Dendritic cell treated with granulocyte-macrophage colony-stimulating factor and Interleukin-4, amounts not matched to agents 40 ng/mL and 50 ng/mL, for 4 days (primary cell): ENCODE measurements at regions not wholly inside any gene's neighbourhood (a gene's known extent, or its start where the extent isn't known, plus 50 kb on each side); places are given as distances from the start of the nearest gene placed in this dataset.

Experiments
- H3K27ac Mint-ChIP-seq: one replicate; pipeline ENCODE4 v1.8.0; 2022; ENCODE audit warnings: mild to moderate bottlenecking, mixed read lengths
- H3K27me3 Mint-ChIP-seq: one replicate; pipeline ENCODE4 v1.8.0; 2022; ENCODE audit warnings: mild to moderate bottlenecking, mixed read lengths
- H3K36me3 Mint-ChIP-seq: one replicate; pipeline ENCODE4 v1.8.0; 2022; ENCODE audit warnings: low read depth, mixed read lengths
- H3K4me1 Mint-ChIP-seq: one replicate; pipeline ENCODE4 v1.8.0; 2022; ENCODE audit warnings: low read depth, mixed read lengths
- H3K4me3 Mint-ChIP-seq: one replicate; pipeline ENCODE4 v1.8.0; 2022; ENCODE audit warnings: mild to moderate bottlenecking, moderate library complexity, mixed read lengths
- H3K9me3 Mint-ChIP-seq: one replicate; pipeline ENCODE4 v1.8.0; 2022; ENCODE audit warnings: mixed read lengths
- intact Hi-C: fragments of 100-400 bp; cut with micrococcal nuclease; formaldehyde crosslinking; loops from one replicate; pipeline ENCODE4 v1.15.0; 2022

- no peaks in the 10 kb centered on the region for H3K36me3 Mint-ChIP-seq
- H3K9me3 Mint-ChIP-seq = no peaks in the 10 kb centered on the region
- intact Hi-C loops = no loop called here
- no peak overlapping the region for H3K4me3 Mint-ChIP-seq
- no peak overlapping the region for H3K27ac Mint-ChIP-seq
- no peaks in the 10 kb centered on the region for H3K27me3 Mint-ChIP-seq
- no peaks in the 10 kb centered on the region for H3K4me1 Mint-ChIP-seq
These were observed 248.8 kb upstream of the KLHL1 start for GRCh38 chr13:70357031-70357430.

- Mint-ChIP-seq H3K4me1 (no peaks in the 10 kb centered on the region), H3K4me3 (no peak overlapping the region), H3K27ac (no peak overlapping the region), H3K9me3 (no peaks in the 10 kb centered on the region), H3K36me3 (no peaks in the 10 kb centered on the region), H3K27me3 (no peaks in the 10 kb centered on the region)
- intact Hi-C loops = no loop called here
These were observed 244.8 kb upstream of the KLHL1 start for GRCh38 chr13:70353096-70353495.

GRCh38 chr13:70347947-70348620 lies 239.8 kb upstream of the KLHL1 start:
- Mint-ChIP-seq H3K36me3 (no peaks in the 10 kb centered on the region), H3K9me3 (peaks cover 7% of the 10 kb centered on the region), H3K27me3 (no peaks in the 10 kb centered on the region), H3K4me1 (no peaks in the 10 kb centered on the region), H3K27ac (no peak overlapping the region), H3K4me3 (no peak overlapping the region)
- intact Hi-C loops = no loop called here

- H3K27ac Mint-ChIP-seq = no peak overlapping the region
- H3K9me3 Mint-ChIP-seq = peaks cover 16% of the 10 kb centered on the region
- H3K27me3 Mint-ChIP-seq = no peaks in the 10 kb centered on the region
- no peak overlapping the region for H3K4me3 Mint-ChIP-seq
- H3K4me1 Mint-ChIP-seq = no peaks in the 10 kb centered on the region
- H3K36me3 Mint-ChIP-seq = no peaks in the 10 kb centered on the region
- intact Hi-C loops = no loop called here
These were observed 231.5 kb upstream of the KLHL1 start for GRCh38 chr13:70339738-70340137.

DNA sequence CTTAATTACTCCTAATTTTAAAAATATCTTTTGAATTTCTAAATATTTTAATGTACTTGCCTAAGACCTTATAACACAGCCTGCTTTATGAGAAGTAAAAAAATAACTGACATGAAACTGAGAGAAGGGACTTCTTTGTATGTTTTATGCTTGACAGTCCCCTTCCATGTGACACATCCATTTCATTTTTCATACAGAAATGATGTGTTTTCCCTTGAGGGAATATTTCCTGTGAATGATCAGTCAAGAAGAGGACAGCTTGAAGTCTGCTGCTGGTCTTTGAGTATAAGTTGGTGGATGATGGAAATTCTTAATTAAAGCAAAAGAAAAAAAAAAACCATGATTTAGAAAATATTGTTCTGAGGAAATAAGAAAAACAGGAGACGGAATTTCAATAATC lies 230.4 kb upstream of the KLHL1 start:
- Mint-ChIP-seq H3K27ac (no peak overlapping the region), H3K36me3 (no peaks in the 10 kb centered on the region), H3K27me3 (no peaks in the 10 kb centered on the region), H3K4me1 (no peaks in the 10 kb centered on the region), H3K9me3 (peaks cover 16% of the 10 kb centered on the region), H3K4me3 (no peak overlapping the region)
- intact Hi-C loops = no loop called here

DNA sequence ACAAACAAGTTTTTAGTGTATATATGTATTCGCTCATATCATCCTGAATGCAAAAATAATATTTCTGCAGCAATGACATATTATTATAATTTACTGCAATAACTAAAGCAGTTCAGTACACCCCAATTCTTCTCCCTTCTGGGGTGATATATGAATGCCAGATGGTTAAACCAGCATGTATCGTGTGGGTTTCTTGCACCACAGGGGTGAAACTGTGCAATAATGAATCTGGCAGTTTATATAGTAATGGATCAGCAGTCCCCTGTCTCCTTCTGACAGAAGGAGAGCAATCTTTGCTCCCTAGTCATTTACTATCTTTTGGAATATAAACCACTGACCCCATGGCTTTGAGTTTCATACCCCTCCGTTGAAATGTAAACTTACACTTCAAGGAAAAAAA lies 228.6 kb upstream of the KLHL1 start:
- Mint-ChIP-seq H3K27ac (no peak overlapping the region), H3K4me3 (no peak overlapping the region), H3K4me1 (no peaks in the 10 kb centered on the region), H3K9me3 (peaks cover 20% of the 10 kb centered on the region), H3K36me3 (no peaks in the 10 kb centered on the region), H3K27me3 (no peaks in the 10 kb centered on the region)
- intact Hi-C loops = no loop called here

- intact Hi-C loops = no loop called here
- no peaks in the 10 kb centered on the region for H3K4me1 Mint-ChIP-seq
- no peaks in the 10 kb centered on the region for H3K36me3 Mint-ChIP-seq
- no peaks in the 10 kb centered on the region for H3K27me3 Mint-ChIP-seq
- no peak overlapping the region for H3K27ac Mint-ChIP-seq
- no peak overlapping the region for H3K4me3 Mint-ChIP-seq
- H3K9me3 Mint-ChIP-seq = peaks cover 22% of the 10 kb centered on the region
These were observed 225.5 kb upstream of the KLHL1 start for GRCh38 chr13:70333752-70334151.

- no peaks in the 10 kb centered on the region for H3K27me3 Mint-ChIP-seq
- H3K4me1 Mint-ChIP-seq = no peaks in the 10 kb centered on the region
- H3K27ac Mint-ChIP-seq = no peak overlapping the region
- H3K36me3 Mint-ChIP-seq = no peaks in the 10 kb centered on the region
- intact Hi-C loops = no loop called here
- H3K9me3 Mint-ChIP-seq = peaks cover 30% of the 10 kb centered on the region
- no peak overlapping the region for H3K4me3 Mint-ChIP-seq
These were observed 222.6 kb upstream of the KLHL1 start for GRCh38 chr13:70330697-70331361.

GRCh38 chr13:70324519-70324918 lies 216.3 kb upstream of the KLHL1 start:
- Mint-ChIP-seq H3K27me3 (no peaks in the 10 kb centered on the region), H3K9me3 (peaks cover 21% of the 10 kb centered on the region), H3K27ac (no peak overlapping the region), H3K36me3 (no peaks in the 10 kb centered on the region), H3K4me3 (no peak overlapping the region), H3K4me1 (no peaks in the 10 kb centered on the region)
- intact Hi-C loops = no loop called here

GRCh38 chr13:70311191-70311590 lies 202.9 kb upstream of the KLHL1 start:
- Mint-ChIP-seq H3K27ac (no peak overlapping the region), H3K4me3 (no peak overlapping the region), H3K9me3 (no peaks in the 10 kb centered on the region), H3K27me3 (no peaks in the 10 kb centered on the region), H3K36me3 (no peaks in the 10 kb centered on the region), H3K4me1 (no peaks in the 10 kb centered on the region)
- intact Hi-C loops = no loop called here

DNA sequence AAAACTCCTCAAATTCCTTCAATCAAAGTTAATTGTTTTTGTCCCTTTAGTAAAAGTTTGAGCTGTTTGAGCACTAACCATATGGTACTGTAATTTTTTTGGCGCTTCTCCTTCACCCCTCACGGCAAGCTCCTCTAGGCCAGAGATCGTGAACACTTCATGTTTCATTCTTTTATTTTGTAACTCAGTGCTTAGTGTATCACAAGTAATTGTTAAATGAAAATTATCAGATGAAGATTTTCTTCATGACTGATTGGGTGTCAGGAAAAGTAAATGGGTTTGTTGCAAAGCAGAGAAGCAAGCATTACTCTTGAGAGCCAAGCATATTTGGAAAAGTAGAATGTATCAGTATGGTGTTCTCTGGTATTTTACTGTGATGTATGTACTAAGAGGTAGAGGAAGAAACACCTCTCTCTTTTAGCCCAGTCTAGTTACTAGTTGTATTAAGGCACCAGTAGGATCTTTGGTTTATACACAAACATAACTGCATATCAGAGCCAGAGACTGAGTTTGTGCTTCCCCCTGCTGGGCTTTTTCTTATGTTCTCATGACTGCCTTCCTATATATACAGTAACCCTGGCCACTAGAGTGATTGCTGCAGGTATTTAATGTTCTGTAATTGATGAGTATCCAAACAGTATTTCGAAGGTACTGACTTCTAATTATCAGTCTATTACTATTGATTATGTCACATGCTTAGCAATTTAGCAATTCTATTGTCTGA lies 202.3 kb upstream of the KLHL1 start:
- H3K9me3 Mint-ChIP-seq = peaks cover 1% of the 10 kb centered on the region
- no peaks in the 10 kb centered on the region for H3K36me3 Mint-ChIP-seq
- H3K4me3 Mint-ChIP-seq = no peak overlapping the region
- intact Hi-C loops = no loop called here
- no peaks in the 10 kb centered on the region for H3K27me3 Mint-ChIP-seq
- H3K27ac Mint-ChIP-seq = no peak overlapping the region
- no peaks in the 10 kb centered on the region for H3K4me1 Mint-ChIP-seq

DNA sequence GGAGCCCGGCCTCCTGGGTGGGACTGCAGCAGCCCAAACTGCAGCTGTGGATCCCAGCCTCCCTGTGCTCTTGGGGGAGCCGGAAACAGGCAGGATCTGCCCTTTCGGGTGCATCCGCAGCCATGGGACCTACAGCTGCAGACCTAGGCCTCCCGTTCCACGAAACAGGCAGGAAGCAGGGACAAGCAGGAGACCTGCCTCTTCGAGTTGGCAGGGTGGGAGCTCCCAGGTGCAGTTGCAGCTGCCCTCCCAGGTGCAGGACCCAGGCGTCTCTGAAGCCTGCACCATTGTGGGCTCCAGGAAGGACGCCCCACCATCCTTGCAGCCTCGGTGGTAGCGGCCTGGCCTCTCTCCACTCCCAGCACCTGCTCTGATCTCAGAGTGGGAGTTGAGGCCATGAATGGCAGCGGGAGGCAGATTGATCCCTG lies 189.0 kb upstream of the KLHL1 start:
- Mint-ChIP-seq H3K36me3 (no peaks in the 10 kb centered on the region), H3K4me1 (no peaks in the 10 kb centered on the region), H3K9me3 (peaks cover 45% of the 10 kb centered on the region), H3K27ac (no peak overlapping the region), H3K4me3 (no peak overlapping the region), H3K27me3 (no peaks in the 10 kb centered on the region)
- intact Hi-C loops = no loop called here

DNA sequence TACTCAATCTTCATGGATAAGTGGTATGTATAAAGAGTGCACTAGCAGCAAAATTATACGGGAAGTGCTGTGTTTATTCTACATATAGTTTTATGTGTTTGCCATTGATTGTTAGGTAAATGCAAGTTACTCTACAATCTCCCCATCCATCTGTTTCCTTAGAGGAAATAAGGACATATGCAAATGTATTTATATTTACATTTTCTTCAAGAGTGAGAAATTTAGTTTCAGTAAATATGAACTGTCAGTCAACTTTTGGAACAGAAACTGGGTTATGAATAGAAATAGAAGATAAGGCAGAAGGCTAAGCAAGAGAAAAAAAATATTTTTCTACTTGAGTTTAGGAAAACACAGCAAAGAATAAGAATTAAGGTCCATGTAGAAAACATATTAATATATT lies 176.1 kb upstream of the KLHL1 start:
- intact Hi-C loops = no loop called here
- no peaks in the 10 kb centered on the region for H3K36me3 Mint-ChIP-seq
- H3K4me3 Mint-ChIP-seq = no peak overlapping the region
- peaks cover 29% of the 10 kb centered on the region for H3K9me3 Mint-ChIP-seq
- no peak overlapping the region for H3K27ac Mint-ChIP-seq
- H3K4me1 Mint-ChIP-seq = no peaks in the 10 kb centered on the region
- H3K27me3 Mint-ChIP-seq = no peaks in the 10 kb centered on the region

- intact Hi-C loops = no loop called here
- H3K4me1 Mint-ChIP-seq = no peaks in the 10 kb centered on the region
- H3K27ac Mint-ChIP-seq = no peak overlapping the region
- no peaks in the 10 kb centered on the region for H3K36me3 Mint-ChIP-seq
- H3K9me3 Mint-ChIP-seq = peaks cover 8% of the 10 kb centered on the region
- no peak overlapping the region for H3K4me3 Mint-ChIP-seq
- H3K27me3 Mint-ChIP-seq = no peaks in the 10 kb centered on the region
These were observed 167.6 kb upstream of the KLHL1 start for GRCh38 chr13:70275841-70276240.
